H1 (cell line): ENCODE measurements at regions not wholly inside any gene's neighbourhood (a gene's known extent, or its start where the extent isn't known, plus 50 kb on each side); places are given as distances from the start of the nearest gene placed in this dataset.

Source experiments
- CTCF ChIA-PET: fragments of 300-600 bp; sonication (Branson Sonifier 250); formaldehyde crosslinking; loops from one replicate; lab custom pipeline; 2021; ENCODE audit not compliant: partially characterized antibody; lab: Charles Lee
- POLR2A ChIA-PET: fragments of 300-600 bp; sonication (Branson Sonifier 250); formaldehyde crosslinking; loops from one replicate; lab custom pipeline; 2021; ENCODE audit warnings: inconsistent platforms; ENCODE audit not compliant: partially characterized antibody; lab: Charles Lee
- DNase-seq, 2 experiments: peaks; one replicate each; pipeline versions ENCODE4 v3.0.0 to v3.0.0-alpha.2; 2010 to 2022; ENCODE audit warnings: low spot score in 2 of 2, low read depth in 1 of 2, mixed read lengths in 1 of 2
- FAIRE-seq: peaks from 2 replicates; lab custom pipeline; 2011; peaks lifted over from hg19 to GRCh38; lab: Jason Lieb, UNC
- H2AFZ ChIP-seq: 2 replicates; pipeline ENCODE4 v1.8.1; 2012; ENCODE audit warnings: low read length, inconsistent platforms
- H2AK5ac ChIP-seq: 2 replicates; pipeline ENCODE4 v1.6.1; 2013; ENCODE audit warnings: low read depth, low read length
- H2BK120ac ChIP-seq: replicated peaks from 2 replicates; pipeline ENCODE3; 2013; ENCODE audit warnings: low read depth, low read length, inconsistent platforms
- H2BK12ac ChIP-seq: 2 replicates; pipeline ENCODE4 v1.6.1; 2013; ENCODE audit warnings: low read depth, low read length
- H2BK15ac ChIP-seq: 2 replicates; pipeline ENCODE4 v1.6.1; 2013; ENCODE audit warnings: low read length
- H2BK20ac ChIP-seq: 2 replicates; pipeline ENCODE4 v1.6.1; 2013; ENCODE audit warnings: low read length
- H2BK5ac ChIP-seq: 2 replicates; pipeline ENCODE4 v1.6.1; 2013; ENCODE audit warnings: low read depth, low read length
- H3K14ac ChIP-seq: 2 replicates; pipeline ENCODE4 v1.6.1; 2013; ENCODE audit warnings: inconsistent platforms; ENCODE audit not compliant: insufficient read length
- H3K18ac ChIP-seq: 2 replicates; pipeline ENCODE4 v1.6.1; 2013; ENCODE audit warnings: low read length; ENCODE audit errors: extremely low read depth
- H3K23ac ChIP-seq: 2 replicates; pipeline ENCODE4 v1.6.1; 2013; ENCODE audit warnings: inconsistent platforms; ENCODE audit not compliant: insufficient read length
- H3K23me2 ChIP-seq: 2 replicates; pipeline ENCODE4 v1.6.1; 2013; ENCODE audit warnings: low read depth, low read length
- H3K27ac ChIP-seq: 2 replicates; pipeline ENCODE4 v1.6.1; 2011; ENCODE audit warnings: low read depth, low read length, inconsistent platforms
- H3K27me3 ChIP-seq, 4 experiments: replicated peaks in 1 of 4; 1 replicate in 1 of 4; 2 replicates in 3 of 4; pipeline versions ENCODE4 v1.6.1 to v1.8.1; 2011 to 2013; ENCODE audit warnings: low read length in 3 of 4, mild to moderate bottlenecking in 3 of 4, inconsistent platforms in 2 of 4, mixed read lengths in 2 of 4, moderate library complexity in 1 of 4; ENCODE audit not compliant: control insufficient read depth in 3 of 4, insufficient read depth in 3 of 4; ENCODE audit errors: extremely low read depth in 1 of 4
- H3K36me3 ChIP-seq, 4 experiments: 2 replicates each; pipeline versions ENCODE4 v1.6.1 to v1.8.1; 2011 to 2013; ENCODE audit warnings: mild to moderate bottlenecking in 4 of 4, low read length in 3 of 4, moderate library complexity in 2 of 4, control low read depth in 1 of 4, inconsistent platforms in 1 of 4; ENCODE audit not compliant: insufficient read depth in 4 of 4, control insufficient read depth in 2 of 4
- H3K4ac ChIP-seq: replicated peaks from 2 replicates; pipeline ENCODE3; 2013; ENCODE audit warnings: low read length, low read depth, mixed read lengths, inconsistent platforms; ENCODE audit not compliant: insufficient read length
- H3K4me1 ChIP-seq, 4 experiments: replicated peaks in 1 of 4; 1 replicate in 1 of 4; 2 replicates in 3 of 4; pipeline versions ENCODE4 v1.6.1 to v1.8.1; 2011 to 2013; ENCODE audit warnings: low read length in 3 of 4, inconsistent platforms in 2 of 4, mixed read lengths in 1 of 4; ENCODE audit not compliant: insufficient read depth in 4 of 4, control insufficient read depth in 3 of 4
- H3K4me2 ChIP-seq, 2 experiments: 2 replicates each; pipeline versions ENCODE4 v1.6.1 to v1.8.1; 2011 to 2013; ENCODE audit warnings: low read depth in 2 of 2, low read length in 2 of 2, control low read depth in 1 of 2, inconsistent platforms in 1 of 2, mild to moderate bottlenecking in 1 of 2; ENCODE audit not compliant: insufficient read depth in 1 of 2
- H3K4me3 ChIP-seq, 4 experiments: fragments of 200-600, 300-600 bp in 1 of 4; sonication (generic), shearing (Covaris generic), sonication (Bioruptor Twin) in 1 of 4; 2 replicates each; pipeline versions ENCODE4 v1.5.1 to v1.8.1; 2011 to 2016; ENCODE audit warnings: low read length in 4 of 4, low read depth in 3 of 4, control low read depth in 2 of 4, inconsistent platforms in 2 of 4, mild to moderate bottlenecking in 2 of 4, mixed read lengths in 1 of 4, moderate library complexity in 1 of 4; ENCODE audit not compliant: insufficient read depth in 2 of 4; ENCODE audit errors: extremely low read depth in 1 of 4
- H3K56ac ChIP-seq: replicated peaks from 2 replicates; pipeline ENCODE3; 2013; ENCODE audit warnings: low read depth, mild to moderate bottlenecking, mixed read lengths, low read length, inconsistent platforms; ENCODE audit not compliant: insufficient read length
- H3K79me1 ChIP-seq: 2 replicates; pipeline ENCODE4 v1.6.1; 2013; ENCODE audit warnings: low read depth, low read length, control low read depth
- H3K79me2 ChIP-seq, 2 experiments: 2 replicates each; pipeline versions ENCODE4 v1.6.1 to v1.8.1; 2012 to 2013; ENCODE audit warnings: low read length in 2 of 2, mild to moderate bottlenecking in 2 of 2, inconsistent platforms in 1 of 2; ENCODE audit not compliant: insufficient read depth in 2 of 2, control insufficient read depth in 1 of 2
- H3K9ac ChIP-seq, 4 experiments: replicated peaks in 1 of 4; 1 replicate in 1 of 4; 2 replicates in 3 of 4; pipeline versions ENCODE4 v1.6.1 to v1.8.1; 2011 to 2013; ENCODE audit warnings: low read depth in 3 of 4, low read length in 3 of 4, control low read depth in 2 of 4, mild to moderate bottlenecking in 2 of 4, moderate library complexity in 2 of 4, inconsistent platforms in 1 of 4; ENCODE audit errors: extremely low read depth in 1 of 4
- H3K9me3 ChIP-seq, 2 experiments: 2 replicates each; pipeline versions ENCODE4 v1.6.1 to v1.8.1; 2012 to 2013; ENCODE audit warnings: mild to moderate bottlenecking in 2 of 2, moderate library complexity in 2 of 2, control low read depth in 1 of 2, inconsistent platforms in 1 of 2, low read depth in 1 of 2, low read length in 1 of 2, mixed read lengths in 1 of 2; ENCODE audit not compliant: insufficient read depth in 2 of 2
- H4K20me1 ChIP-seq, 2 experiments: replicated peaks in 1 of 2; 2 replicates each; pipeline versions ENCODE3 to v1.8.1; 2011 to 2013; ENCODE audit warnings: inconsistent platforms in 2 of 2, low read length in 2 of 2, mild to moderate bottlenecking in 1 of 2; ENCODE audit not compliant: insufficient read depth in 2 of 2, control insufficient read depth in 1 of 2
- H4K5ac ChIP-seq: 2 replicates; pipeline ENCODE4 v1.6.1; 2013; ENCODE audit warnings: low read length, low read depth, mixed read lengths, inconsistent platforms; ENCODE audit not compliant: insufficient read length
- H4K8ac ChIP-seq: 2 replicates; pipeline ENCODE4 v1.8.0; 2013; ENCODE audit warnings: mild to moderate bottlenecking, moderate library complexity, low read length, inconsistent platforms; ENCODE audit not compliant: insufficient read depth; ENCODE audit errors: extremely low read depth
- H4K91ac ChIP-seq: replicated peaks from 2 replicates; pipeline ENCODE3; 2013; ENCODE audit warnings: low read length, mixed read lengths, inconsistent platforms; ENCODE audit not compliant: insufficient read length
- CHD2 ChIP-seq: IDR thresholded peaks from 2 replicates; pipeline ENCODE4 v1.6.1; 2012; ENCODE audit warnings: low read length, improper control_type of control experiment
- EZH2 ChIP-seq: fragments of 200-600 bp; sonication (generic); IDR thresholded peaks from 2 replicates; pipeline ENCODE4 v1.7.1; 2012; ENCODE audit warnings: low read depth, mild to moderate bottlenecking, moderate library complexity, low read length, inconsistent platforms; ENCODE audit not compliant: severe bottlenecking
- FOSL1 ChIP-seq: IDR thresholded peaks from 2 replicates; pipeline ENCODE4 v1.6.1; 2011; ENCODE audit warnings: mild to moderate bottlenecking, low read depth, low read length, moderate library complexity; ENCODE audit not compliant: insufficient read depth
- HDAC6 ChIP-seq: IDR thresholded peaks from one replicate; pipeline ENCODE4 v1.7.1; 2012; ENCODE audit warnings: low read depth, mild to moderate bottlenecking, inconsistent platforms, low read length, moderate library complexity

DNA sequence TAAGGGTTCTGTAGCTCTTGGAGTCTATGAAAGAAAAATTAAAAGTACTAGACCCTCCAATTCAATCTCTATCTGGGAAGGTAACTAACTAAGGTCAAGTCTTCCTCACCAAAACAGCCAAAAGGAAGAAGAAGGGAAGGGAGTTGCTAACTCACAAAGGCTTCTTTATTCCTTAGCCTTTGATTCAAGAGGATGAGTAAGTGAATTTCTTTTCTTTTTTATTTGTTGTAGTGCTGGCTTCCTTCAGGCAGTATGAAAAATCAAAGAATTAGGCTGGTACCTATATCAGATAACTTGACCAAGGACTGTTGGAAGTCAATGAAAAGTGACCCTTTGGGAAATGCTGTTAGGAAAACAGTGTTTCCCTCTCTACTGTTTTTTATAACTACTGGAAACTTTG, 144.4 kb upstream of the NRIP1 start:
- H4K91ac ChIP-seq, result no peak overlapping the region
- no peak overlapping the region for H3K27ac ChIP-seq
- ChIA-PET CTCF (no interaction called here), POLR2A (no interaction called here)
- no peaks in the 10 kb centered on the region for H3K9me3 ChIP-seq
- FAIRE-seq (no peak), DNase-seq (no peak)
- no peak overlapping the region for H3K4ac ChIP-seq
- H3K27me3 ChIP-seq, result no peaks in the 10 kb centered on the region
- H4K20me1 ChIP-seq, result no peaks in the 10 kb centered on the region
- no peaks in the 10 kb centered on the region; a peak in 1 of 8 replicates for H3K36me3 ChIP-seq
- H3K14ac ChIP-seq, result no peak overlapping the region
- no peak overlapping the region for H3K18ac ChIP-seq
- no peak overlapping the region for H2AK5ac ChIP-seq
- no peak overlapping the region for H2BK20ac ChIP-seq
- H3K4me3 ChIP-seq, result no peak overlapping the region
- no peak overlapping the region for H3K56ac ChIP-seq
- no peak overlapping the region for H2BK120ac ChIP-seq
- H3K23me2 ChIP-seq, result no peaks in the 10 kb centered on the region
- H2BK5ac ChIP-seq, result no peak overlapping the region
- no peak overlapping the region for H2BK15ac ChIP-seq
- no peaks in the 10 kb centered on the region for H3K4me1 ChIP-seq
- no peaks in the 10 kb centered on the region for H3K79me2 ChIP-seq
- no peaks in the 10 kb centered on the region for H3K79me1 ChIP-seq
- H3K23ac ChIP-seq, result no peak overlapping the region
- no peak overlapping the region for H4K8ac ChIP-seq
- no peak overlapping the region for H3K9ac ChIP-seq
- no peak overlapping the region for H2BK12ac ChIP-seq
- no peak overlapping the region for H2AFZ ChIP-seq
- H4K5ac ChIP-seq, result no peak overlapping the region
- H3K4me2 ChIP-seq, result no peak overlapping the region
- TF ChIP-seq EZH2, result no peak
- TF ChIP-seq CHD2, result no peak
- no peak for TF ChIP-seq HDAC6
- TF ChIP-seq FOSL1, result no peak
